ENCODE measurements at regions not wholly inside any gene's neighbourhood (a gene's known extent, or its start where the extent isn't known, plus 50 kb on each side); places are given as distances from the start of the nearest gene placed in this dataset.
"Not testable (repeated sequence)": the region's sequence is repeated elsewhere in the genome, so short reads cannot be mapped to it uniquely, and the experiment has no call there.

DNA sequence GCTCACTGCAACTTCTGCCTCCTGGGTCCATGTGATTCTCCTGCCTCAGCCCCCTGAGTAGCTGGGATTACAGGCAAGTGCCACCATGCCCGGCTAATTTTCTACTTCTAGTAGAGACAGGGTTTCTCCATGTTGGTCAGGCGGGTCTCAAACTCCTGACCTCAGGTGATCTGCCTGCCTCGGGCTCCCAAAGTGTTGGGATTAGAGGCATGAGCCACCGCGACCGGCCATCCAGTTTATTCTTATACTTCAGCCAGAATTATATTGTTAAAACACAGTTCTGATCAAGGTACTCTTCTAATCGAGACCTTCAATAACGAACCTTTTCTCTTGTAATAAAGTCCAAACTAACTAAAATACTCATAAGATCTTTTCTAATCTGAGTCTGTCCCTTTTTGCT lies 119.6 kb upstream of the FAR2 start:
- TF ChIP-seq CTCF, POLR2A, POLR2AphosphoS5 (IDR thresholded peaks at IDR 0.05): not testable (repeated sequence)
